ENCODE measurements at regions not wholly inside any gene's neighbourhood (a gene's known extent, or its start where the extent isn't known, plus 50 kb on each side); places are given as distances from the start of the nearest gene placed in this dataset.

- TF ChIP-seq POLR2AphosphoS5 (IDR thresholded peaks at IDR 0.05; ENCODE audit: insufficient read depth, low read depth, low read length), result no peak
- no peak for TF ChIP-seq CTCF (IDR thresholded peaks at IDR 0.05; ENCODE audit: extremely low read depth in 1 of 2, insufficient read depth in 1 of 2, low read depth in 1 of 2, low read length in 2 of 2)
- no peak for TF ChIP-seq FOS (IDR thresholded peaks at IDR 0.05; ENCODE audit: borderline replicate concordance, insufficient read depth, low read length)
- TF ChIP-seq POLR2A (IDR thresholded peaks at IDR 0.05; ENCODE audit: low read depth, low read length), result no peak
- TF ChIP-seq MYC (IDR thresholded peaks at IDR 0.05; ENCODE audit: low read depth, low read length), result no peak
- TF ChIP-seq JUN (IDR thresholded peaks at IDR 0.05; ENCODE audit: borderline replicate concordance, insufficient read depth, insufficient read length, low read depth), result no peak
- no peak for TF ChIP-seq GATA2 (IDR thresholded peaks at IDR 0.05; ENCODE audit: insufficient read depth, insufficient read length, low read depth, low read length)
- no peak for TF ChIP-seq EZH2 (IDR thresholded peaks at IDR 0.05; ENCODE audit: borderline replicate concordance, low read depth, low read length, severe bottlenecking)
These were observed 124.3 kb downstream of the TRIB2 start for GRCh38 chr2:12841021-12841420.

All from endothelial cell of umbilical vein (primary cell).